ENCODE measurements at regions not wholly inside any gene's neighbourhood (a gene's known extent, or its start where the extent isn't known, plus 50 kb on each side); places are given as distances from the start of the nearest gene placed in this dataset.

DNA sequence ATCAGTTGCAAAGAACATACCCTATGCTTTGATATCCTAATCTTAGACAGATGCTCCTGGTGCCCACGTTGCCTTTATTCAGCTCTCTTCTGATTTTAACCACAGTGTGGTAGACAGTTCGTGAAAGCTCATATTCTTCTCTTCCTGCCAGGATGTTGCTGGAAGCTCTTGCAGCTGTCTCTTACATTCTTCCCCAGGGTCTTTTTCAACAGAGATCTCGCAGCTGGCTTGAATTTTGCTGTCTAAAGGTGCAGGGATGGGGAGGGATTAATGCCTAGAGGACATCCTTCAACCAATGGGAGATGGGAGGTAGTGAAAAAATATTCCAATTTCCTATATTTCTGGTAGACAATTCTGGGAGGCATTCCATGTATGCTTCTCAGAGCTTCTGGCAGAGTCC lies 150.0 kb upstream of the APP start:
- Histone ChIP-seq H3K9ac (ENCODE audit: low read length) (no peak overlapping the region), H2AFZ (ENCODE audit: low read depth, low read length) (no peak overlapping the region), H3K27me3 (ENCODE audit: insufficient read depth, low read length) (no peaks in the 10 kb centered on the region), H3K79me2 (ENCODE audit: insufficient read depth, low read length) (no peaks in the 10 kb centered on the region), H3K27ac (ENCODE audit: low read depth, low read length) (no peak overlapping the region), H3K4me3 (ENCODE audit: insufficient read depth, low read depth, low read length) (no peak overlapping the region), H3K36me3 (ENCODE audit: insufficient read depth, low read length) (no peaks in the 10 kb centered on the region), H4K20me1 (ENCODE audit: insufficient read depth, low read length) (no peaks in the 10 kb centered on the region), H3K9me3 (ENCODE audit: insufficient read depth, low read depth, low read length) (no peaks in the 10 kb centered on the region), H3K4me2 (ENCODE audit: low read length) (no peak overlapping the region), H3K4me1 (ENCODE audit: insufficient read depth, low read length) (no peaks in the 10 kb centered on the region)
- H3K4me1 Mint-ChIP-seq (ENCODE audit: low read depth, unreplicated experiment), result peaks cover 4% of the 10 kb centered on the region
- no peak overlapping the region for H3K27ac Mint-ChIP-seq (ENCODE audit: unreplicated experiment)
- no peaks in the 10 kb centered on the region for H3K9me3 Mint-ChIP-seq (ENCODE audit: unreplicated experiment)
- TF ChIP-seq EZH2 (IDR thresholded peaks at IDR 0.05; ENCODE audit: insufficient read depth, low read length), result no peak
- TF ChIP-seq, protein P1, sequence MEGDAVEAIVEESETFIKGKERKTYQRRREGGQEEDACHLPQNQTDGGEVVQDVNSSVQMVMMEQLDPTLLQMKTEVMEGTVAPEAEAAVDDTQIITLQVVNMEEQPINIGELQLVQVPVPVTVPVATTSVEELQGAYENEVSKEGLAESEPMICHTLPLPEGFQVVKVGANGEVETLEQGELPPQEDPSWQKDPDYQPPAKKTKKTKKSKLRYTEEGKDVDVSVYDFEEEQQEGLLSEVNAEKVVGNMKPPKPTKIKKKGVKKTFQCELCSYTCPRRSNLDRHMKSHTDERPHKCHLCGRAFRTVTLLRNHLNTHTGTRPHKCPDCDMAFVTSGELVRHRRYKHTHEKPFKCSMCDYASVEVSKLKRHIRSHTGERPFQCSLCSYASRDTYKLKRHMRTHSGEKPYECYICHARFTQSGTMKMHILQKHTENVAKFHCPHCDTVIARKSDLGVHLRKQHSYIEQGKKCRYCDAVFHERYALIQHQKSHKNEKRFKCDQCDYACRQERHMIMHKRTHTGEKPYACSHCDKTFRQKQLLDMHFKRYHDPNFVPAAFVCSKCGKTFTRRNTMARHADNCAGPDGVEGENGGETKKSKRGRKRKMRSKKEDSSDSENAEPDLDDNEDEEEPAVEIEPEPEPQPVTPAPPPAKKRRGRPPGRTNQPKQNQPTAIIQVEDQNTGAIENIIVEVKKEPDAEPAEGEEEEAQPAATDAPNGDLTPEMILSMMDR (IDR thresholded peaks at IDR 0.05; ENCODE audit: insufficient read depth, low read depth, low read length), result no peak
- no peaks in the 10 kb centered on the region for H3K36me3 Mint-ChIP-seq (ENCODE audit: low read depth, unreplicated experiment)
- FAIRE-seq, result no peak
- no peak for DNase-seq (ENCODE audit: low read depth)
- no peak overlapping the region for H3K4me3 Mint-ChIP-seq (ENCODE audit: unreplicated experiment)
- H3K27me3 Mint-ChIP-seq (ENCODE audit: low read depth, unreplicated experiment), result no peaks in the 10 kb centered on the region

DNA sequence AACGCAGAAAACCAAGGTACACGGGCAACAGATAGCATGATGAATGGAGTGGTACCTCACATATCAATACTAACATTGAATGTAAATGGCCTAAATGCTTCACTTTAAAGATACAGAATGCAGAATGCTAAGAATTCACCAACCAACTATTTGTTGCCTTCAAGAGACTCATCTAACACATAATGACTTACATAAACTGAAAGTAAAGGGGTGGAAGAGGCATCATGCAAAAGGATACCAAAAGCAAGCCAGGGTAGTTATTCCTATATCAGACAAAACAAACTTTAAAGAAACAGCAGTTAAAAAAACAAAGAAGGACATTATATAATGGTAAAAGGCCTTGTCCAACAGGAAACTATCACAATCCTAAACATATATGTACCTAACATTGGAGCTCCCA lies 137.1 kb upstream of the APP start:
- Histone ChIP-seq H3K27me3 (ENCODE audit: insufficient read depth, low read length) (no peaks in the 10 kb centered on the region), H3K4me2 (ENCODE audit: low read length) (no peak overlapping the region), H3K27ac (ENCODE audit: low read depth, low read length) (no peak overlapping the region), H3K9ac (ENCODE audit: low read length) (no peak overlapping the region), H3K79me2 (ENCODE audit: insufficient read depth, low read length) (no peaks in the 10 kb centered on the region), H2AFZ (ENCODE audit: low read depth, low read length) (no peak overlapping the region), H4K20me1 (ENCODE audit: insufficient read depth, low read length) (no peaks in the 10 kb centered on the region), H3K36me3 (ENCODE audit: insufficient read depth, low read length) (no peaks in the 10 kb centered on the region), H3K9me3 (ENCODE audit: insufficient read depth, low read depth, low read length) (no peaks in the 10 kb centered on the region), H3K4me1 (ENCODE audit: insufficient read depth, low read length) (no peaks in the 10 kb centered on the region), H3K4me3 (ENCODE audit: insufficient read depth, low read depth, low read length) (no peak overlapping the region)
- H3K4me3 Mint-ChIP-seq (ENCODE audit: unreplicated experiment), result no peak overlapping the region
- H3K9me3 Mint-ChIP-seq (ENCODE audit: unreplicated experiment), result peaks cover 17% of the 10 kb centered on the region
- no peak overlapping the region for H3K27ac Mint-ChIP-seq (ENCODE audit: unreplicated experiment)
- DNase-seq (ENCODE audit: low read depth) (no peak), FAIRE-seq (no peak)
- H3K36me3 Mint-ChIP-seq (ENCODE audit: low read depth, unreplicated experiment), result no peaks in the 10 kb centered on the region
- TF ChIP-seq EZH2 (IDR thresholded peaks at IDR 0.05; ENCODE audit: insufficient read depth, low read length), result no peak
- TF ChIP-seq, protein P1 (IDR thresholded peaks at IDR 0.05; ENCODE audit: insufficient read depth, low read depth, low read length), result no peak
- no peaks in the 10 kb centered on the region for H3K4me1 Mint-ChIP-seq (ENCODE audit: low read depth, unreplicated experiment)
- no peaks in the 10 kb centered on the region for H3K27me3 Mint-ChIP-seq (ENCODE audit: low read depth, unreplicated experiment)

DNA sequence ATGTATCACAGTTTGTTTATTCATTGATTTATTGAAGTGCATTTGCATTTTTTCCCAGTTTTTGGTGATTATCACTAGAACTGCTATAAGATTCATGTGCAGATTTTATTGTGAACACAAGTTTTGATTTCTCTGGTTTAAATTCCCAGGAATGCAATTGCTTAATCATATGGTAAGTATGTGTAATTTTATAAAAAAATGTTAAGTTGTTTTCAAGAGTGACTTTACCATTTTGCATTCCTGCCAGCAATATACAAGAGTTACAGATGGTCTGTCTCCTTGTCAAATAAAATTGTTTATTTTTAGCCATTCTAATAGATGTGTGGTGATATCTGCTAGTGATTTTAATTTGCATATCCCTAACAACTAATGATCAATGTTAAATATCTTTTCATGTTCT lies 127.3 kb upstream of the APP start:
- DNase-seq (ENCODE audit: low read depth) (no peak), FAIRE-seq (no peak)
- no peak overlapping the region for H3K27ac Mint-ChIP-seq (ENCODE audit: unreplicated experiment)
- H3K9ac ChIP-seq (ENCODE audit: low read length), result no peak overlapping the region
- TF ChIP-seq, protein P1 (IDR thresholded peaks at IDR 0.05; ENCODE audit: insufficient read depth, low read depth, low read length), result no peak
- no peak for TF ChIP-seq EZH2 (IDR thresholded peaks at IDR 0.05; ENCODE audit: insufficient read depth, low read length)
- no peaks in the 10 kb centered on the region for H3K36me3 ChIP-seq (ENCODE audit: insufficient read depth, low read length)
- H3K4me1 ChIP-seq (ENCODE audit: insufficient read depth, low read length), result no peaks in the 10 kb centered on the region
- no peaks in the 10 kb centered on the region for H3K36me3 Mint-ChIP-seq (ENCODE audit: low read depth, unreplicated experiment)
- H3K4me3 Mint-ChIP-seq (ENCODE audit: unreplicated experiment), result no peak overlapping the region
- no peaks in the 10 kb centered on the region for H3K79me2 ChIP-seq (ENCODE audit: insufficient read depth, low read length)
- no peaks in the 10 kb centered on the region for H3K4me1 Mint-ChIP-seq (ENCODE audit: low read depth, unreplicated experiment)
- no peak overlapping the region for H2AFZ ChIP-seq (ENCODE audit: low read depth, low read length)
- H3K27me3 Mint-ChIP-seq (ENCODE audit: low read depth, unreplicated experiment), result no peaks in the 10 kb centered on the region
- no peak overlapping the region for H3K4me3 ChIP-seq (ENCODE audit: insufficient read depth, low read depth, low read length)
- no peak overlapping the region for H3K27ac ChIP-seq (ENCODE audit: low read depth, low read length)
- H4K20me1 ChIP-seq (ENCODE audit: insufficient read depth, low read length), result no peaks in the 10 kb centered on the region
- no peaks in the 10 kb centered on the region for H3K27me3 ChIP-seq (ENCODE audit: insufficient read depth, low read length)
- no peak overlapping the region for H3K4me2 ChIP-seq (ENCODE audit: low read length)
- H3K9me3 Mint-ChIP-seq (ENCODE audit: unreplicated experiment), result peaks cover 8% of the 10 kb centered on the region
- no peaks in the 10 kb centered on the region for H3K9me3 ChIP-seq (ENCODE audit: insufficient read depth, low read depth, low read length)
